ENCODE measurements at regions not wholly inside any gene's neighbourhood (a gene's known extent, or its start where the extent isn't known, plus 50 kb on each side); places are given as distances from the start of the nearest gene placed in this dataset.
"Not testable (repeated sequence)": the region's sequence is repeated elsewhere in the genome, so short reads cannot be mapped to it uniquely, and the experiment has no call there.

DNA sequence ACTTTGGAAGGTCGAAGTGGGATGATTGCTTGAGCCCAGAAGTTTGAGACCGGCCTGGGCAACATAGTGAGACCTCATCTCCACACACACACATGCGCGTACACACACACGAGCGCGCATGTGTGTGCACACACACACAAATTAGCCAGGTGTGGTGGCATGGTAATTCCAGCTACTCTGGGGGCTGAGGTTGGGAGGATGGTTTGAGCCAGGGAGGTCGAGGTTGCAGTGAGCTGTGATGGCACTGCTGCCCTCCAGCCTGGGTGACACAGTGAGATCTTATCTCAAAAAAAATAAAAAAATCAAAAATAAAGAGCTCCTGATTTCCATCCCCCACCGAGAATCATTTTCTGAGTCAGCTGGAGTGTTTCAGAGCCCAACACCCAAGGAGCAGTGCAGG lies 261.5 kb upstream of the PLGLB2 start:
- not testable (repeated sequence) for DNase-seq (ENCODE audit: low spot score)

DNA sequence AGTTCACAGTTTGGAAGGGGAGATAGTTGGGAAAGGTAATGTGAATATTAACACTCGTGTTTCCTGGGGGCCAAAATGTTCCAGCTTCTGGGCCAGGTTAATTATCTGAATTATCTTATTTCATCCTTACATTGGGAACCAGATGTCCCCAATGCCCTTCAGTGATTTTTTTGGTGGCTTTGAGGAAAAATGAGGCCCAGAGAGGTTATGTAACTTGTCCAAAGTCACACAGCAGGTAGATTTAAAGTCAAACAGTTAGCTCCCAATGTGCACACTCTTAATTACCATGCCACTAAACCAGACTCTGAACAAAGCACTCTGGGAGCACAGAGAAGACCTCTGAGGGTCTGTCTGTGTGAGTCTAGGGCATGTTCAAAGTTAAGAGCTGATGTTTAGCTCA lies 259.9 kb upstream of the PLGLB2 start:
- not testable (repeated sequence) for DNase-seq (ENCODE audit: low spot score)

DNA sequence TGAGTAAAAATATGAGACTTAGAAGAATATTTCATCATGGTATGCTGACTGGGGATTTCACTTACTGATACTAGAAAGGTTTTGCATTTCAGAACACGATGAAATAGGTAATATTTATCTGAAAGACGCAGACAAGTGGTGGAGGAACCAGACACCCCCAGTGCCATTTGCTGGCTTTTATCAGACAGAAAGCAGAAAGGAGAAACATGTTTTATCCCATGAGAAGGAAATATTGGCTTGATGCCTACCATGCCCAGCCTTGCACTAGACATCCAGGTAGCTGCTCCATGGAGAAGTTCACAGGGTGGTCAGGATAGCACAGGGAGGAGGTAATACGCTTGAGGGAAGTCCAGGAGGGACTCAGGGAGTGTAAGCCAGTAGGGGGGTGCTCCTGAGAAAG lies 258.9 kb upstream of the PLGLB2 start:
- not testable (repeated sequence) for DNase-seq (ENCODE audit: low spot score)

DNA sequence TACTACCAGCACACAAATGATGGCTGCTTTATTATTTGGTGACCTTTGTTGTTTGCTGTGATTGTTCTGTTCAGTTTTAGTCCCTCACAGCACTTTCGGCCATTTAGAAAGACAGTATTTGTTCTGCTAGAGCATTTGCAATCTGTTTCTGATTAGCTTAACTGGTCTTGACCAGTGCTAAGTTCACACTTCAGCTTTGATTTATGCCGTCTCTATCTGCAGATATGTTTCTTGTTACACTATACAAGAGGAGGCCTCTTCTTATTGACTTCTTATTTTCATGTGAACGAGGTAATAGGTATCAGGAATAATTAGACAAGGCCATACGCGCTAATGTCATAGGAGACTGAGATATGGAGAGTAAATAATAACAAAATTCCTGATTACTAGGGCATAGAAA lies 253.0 kb upstream of the PLGLB2 start:
- DNase-seq (ENCODE audit: low spot score) = not testable (repeated sequence)

DNA sequence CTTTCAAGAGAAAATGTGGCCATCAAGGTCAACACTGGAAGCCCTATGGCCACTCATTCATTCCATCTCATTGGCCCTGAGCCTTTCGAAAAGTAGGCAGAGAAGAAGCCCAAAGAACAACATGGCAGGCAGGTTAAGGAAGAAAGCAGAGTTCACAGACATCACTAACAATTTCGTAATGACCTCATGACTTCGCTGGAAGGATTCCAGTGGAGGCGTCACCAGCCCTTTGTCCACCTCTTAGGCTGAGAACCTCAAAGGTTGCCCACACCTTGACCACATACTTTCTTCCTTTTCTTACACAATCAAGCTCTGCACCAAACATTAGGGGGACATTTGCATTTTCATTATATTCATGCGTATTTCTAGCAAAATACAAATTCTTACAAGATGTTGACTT lies 252.4 kb upstream of the PLGLB2 start:
- DNase-seq (ENCODE audit: low spot score) = not testable (repeated sequence)

DNA sequence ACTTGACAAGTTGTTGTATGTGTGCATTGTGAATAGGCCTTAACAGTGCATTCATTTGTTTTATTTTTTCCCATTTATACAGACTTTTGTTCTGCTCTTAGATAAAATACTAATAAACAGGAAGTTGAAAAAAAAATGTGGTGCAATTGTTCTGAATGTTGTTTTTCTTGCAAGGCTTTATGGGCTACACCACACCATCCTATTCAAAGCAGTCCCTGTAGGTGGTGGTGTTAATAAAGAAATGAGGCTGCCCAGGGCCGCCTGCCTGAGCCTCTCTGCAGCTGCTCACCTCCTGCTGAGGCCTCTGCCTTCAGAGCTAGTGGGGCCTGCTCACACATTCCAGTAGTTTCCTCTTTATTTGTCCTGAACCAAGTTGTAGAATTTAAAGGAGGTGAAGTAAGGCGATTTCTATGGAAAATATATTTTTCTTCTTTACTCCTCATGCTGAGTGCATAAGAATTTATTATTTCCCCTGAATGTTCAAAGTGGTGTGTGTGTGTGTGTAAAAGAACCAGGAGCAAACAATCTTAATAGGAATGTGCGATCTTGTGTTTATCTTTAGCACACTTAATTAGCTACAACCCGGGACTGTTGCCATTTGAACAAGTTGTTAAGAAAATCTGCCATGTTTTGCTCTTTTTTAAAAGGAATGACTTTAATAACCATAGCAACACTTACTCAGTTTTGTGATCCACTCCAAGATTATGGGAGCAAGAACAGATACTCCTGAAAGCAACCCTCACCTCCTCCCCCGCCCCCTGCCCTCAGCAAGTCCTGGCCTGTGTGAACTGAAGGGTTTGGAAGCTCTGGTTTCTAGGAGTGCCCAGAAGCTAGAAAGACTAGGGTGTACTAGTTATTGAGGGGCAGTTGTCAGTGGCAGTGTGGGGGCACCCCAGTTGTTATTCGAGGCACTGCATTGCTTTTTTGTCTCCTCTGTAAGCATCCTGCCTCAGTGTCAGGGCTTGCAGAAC lies 251.6 kb upstream of the PLGLB2 start:
- DNase-seq (ENCODE audit: low spot score) = not testable (repeated sequence)

DNA sequence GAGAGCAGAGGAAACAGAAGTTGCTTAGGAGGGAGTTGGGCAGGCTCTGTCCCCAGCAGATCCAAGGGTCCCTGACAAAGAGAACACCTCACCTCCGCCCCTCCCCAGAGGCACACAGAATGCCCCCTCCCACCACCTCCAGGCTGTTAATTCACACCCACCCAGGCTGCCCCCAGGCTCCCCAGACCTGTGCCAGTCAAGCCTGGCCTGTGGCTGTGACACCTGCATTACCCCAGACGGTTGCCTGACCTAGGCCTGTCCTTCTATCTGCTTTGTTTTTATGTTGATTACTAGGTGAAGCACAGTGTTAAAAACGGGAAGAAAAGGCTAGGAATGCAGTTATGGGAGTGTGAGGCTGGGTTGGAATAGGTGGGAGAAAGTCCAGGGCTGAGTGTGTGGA lies 250.8 kb upstream of the PLGLB2 start:
- not testable (repeated sequence) for DNase-seq (ENCODE audit: low spot score)

DNA sequence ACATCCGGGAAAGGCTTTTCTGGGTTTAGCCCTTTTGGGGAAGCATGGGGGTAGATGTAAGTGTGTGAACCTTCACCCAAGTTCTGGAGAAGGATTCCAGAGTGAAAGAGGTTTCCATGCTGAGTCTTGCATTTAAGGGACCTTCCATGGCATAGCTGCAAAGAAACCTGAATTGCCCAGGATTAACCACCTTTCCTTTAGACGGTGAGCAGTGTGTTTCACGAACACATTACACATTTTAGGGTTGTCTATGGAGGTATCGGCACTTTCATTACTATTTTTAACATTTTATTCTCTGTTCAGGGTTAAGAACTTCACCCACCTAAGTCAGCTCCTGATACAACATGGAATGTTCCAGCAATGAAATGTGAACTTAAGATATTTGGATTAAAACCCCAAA lies 250.2 kb upstream of the PLGLB2 start:
- not testable (repeated sequence) for DNase-seq (ENCODE audit: low spot score)

DNA sequence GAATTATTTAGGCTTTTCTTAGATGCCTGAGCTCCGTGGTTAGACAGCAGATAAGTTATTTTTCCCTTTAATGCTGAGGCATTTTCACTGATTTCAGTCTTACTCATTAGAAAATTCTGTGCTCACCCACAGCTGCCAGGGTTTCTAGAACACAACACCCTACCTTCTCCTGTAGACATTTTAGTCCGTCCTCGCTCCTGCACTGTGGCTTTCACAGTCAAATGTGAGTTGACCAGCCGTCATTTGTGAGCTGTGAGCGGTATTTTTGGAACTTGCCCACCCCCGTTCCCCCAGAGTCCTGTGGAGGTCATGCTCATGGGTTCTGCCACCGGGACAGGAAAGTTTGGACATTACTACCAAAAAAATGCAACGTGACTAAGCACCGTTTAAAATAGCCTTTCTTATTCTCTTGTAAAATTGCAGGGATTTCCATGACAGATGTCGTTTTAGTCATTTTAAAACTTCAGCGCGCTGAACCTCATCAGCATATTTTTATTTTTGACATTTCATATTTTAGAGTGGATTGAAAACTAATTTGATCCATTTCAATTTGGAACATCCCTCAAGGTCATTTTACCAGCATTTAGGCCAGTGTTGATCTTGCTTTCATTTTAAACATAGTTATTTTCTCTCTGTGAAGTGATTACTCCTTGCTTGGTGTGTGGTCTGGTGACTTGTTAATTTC lies 249.6 kb upstream of the PLGLB2 start:
- not testable (repeated sequence) for DNase-seq (ENCODE audit: low spot score)

DNA sequence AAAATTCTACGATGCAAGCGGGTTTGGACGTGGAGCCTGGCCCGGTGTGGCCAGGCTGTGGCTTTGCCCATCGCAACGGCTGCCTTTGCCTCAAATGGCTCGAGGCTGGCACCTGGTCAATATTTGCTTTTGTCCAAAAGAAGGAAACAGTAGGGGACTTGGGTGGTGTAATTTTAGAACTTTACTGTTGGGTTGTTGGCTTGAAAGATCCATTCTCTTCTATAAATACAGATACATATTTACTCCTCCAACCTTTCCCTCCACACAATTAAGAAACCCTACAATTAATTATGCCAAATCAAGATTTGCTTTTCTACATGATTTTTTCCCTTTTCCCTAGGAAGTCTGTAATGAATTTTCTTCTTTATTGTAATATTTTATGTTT lies 249.0 kb upstream of the PLGLB2 start:
- DNase-seq (ENCODE audit: low spot score) = not testable (repeated sequence)

DNA sequence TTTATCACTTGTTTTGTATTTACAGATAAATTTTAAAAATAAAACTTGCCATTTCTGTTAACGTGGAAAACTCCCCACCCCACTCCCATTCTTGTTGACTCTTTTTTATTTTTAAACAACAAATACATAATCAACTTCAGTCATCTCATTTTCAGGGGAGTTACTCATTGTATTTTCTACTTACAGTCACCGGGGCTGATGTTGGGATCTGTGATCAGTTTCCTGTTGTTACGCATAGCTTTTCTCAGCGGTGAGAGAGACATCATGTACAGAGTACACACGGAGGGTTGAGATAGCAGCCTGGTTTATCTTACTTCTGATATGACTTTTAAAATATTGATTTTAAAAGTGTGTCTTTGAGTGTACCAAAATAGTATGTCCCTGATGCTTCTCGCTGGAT lies 248.0 kb upstream of the PLGLB2 start:
- not testable (repeated sequence) for DNase-seq (ENCODE audit: low spot score)

DNA sequence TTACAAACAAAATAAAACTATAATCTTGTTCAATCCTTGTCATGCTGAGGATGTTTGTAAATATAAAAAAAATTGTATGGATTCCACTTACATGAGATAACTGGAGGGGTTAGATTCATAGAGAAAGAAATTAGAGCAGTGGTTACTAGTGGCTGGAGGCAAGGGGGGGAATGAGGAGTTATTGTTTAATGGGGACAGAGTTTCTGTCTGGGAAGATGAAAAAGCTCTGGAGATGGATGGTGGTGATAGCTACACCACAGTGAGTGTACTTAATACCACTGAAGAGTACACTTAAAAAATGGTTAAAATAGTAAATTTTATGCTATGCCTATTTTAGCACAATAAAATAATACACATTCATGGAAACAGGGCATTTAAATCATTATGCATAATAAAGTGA lies 247.5 kb upstream of the PLGLB2 start:
- not testable (repeated sequence) for DNase-seq (ENCODE audit: low spot score)

DNA sequence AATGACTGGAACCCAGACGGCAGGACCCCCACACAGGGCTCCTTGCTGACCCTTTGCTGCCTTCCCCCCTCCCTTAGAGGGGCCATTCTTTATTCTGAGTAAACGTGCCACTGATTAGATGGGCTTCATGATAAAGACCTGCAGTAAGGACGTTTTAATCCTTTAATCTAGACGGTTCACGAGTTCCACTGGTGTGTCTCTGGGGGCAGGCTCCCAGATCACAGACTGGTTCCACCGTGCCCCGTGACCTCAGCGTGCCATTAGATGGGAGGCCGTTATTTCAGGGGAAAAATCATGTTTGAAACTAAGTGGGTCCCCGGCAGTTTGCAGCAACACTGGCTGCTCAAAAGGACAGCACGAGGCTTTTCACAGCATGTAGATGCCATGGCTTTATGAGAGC lies 246.9 kb upstream of the PLGLB2 start:
- DNase-seq (ENCODE audit: low spot score) = not testable (repeated sequence)

DNA sequence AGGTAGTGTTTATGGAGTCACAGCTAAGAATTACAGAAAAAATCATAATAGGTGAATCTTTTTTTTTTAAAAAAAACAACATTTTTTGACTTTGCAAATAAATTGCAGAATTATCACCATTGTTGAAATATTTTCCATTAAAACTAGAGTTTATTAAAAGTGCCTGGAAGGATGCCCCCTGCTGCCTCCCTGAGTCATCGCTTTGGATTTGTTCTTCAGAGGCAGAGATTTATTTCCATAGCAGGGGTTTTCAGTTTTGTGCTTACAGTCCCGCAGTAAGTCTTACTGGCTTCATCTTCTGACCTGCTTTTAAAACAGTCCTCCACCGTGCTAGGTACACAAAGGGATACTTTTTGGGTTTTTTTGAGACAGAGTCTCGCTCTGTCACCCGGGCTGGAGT lies 244.9 kb upstream of the PLGLB2 start:
- not testable (repeated sequence) for DNase-seq (ENCODE audit: low spot score)

DNA sequence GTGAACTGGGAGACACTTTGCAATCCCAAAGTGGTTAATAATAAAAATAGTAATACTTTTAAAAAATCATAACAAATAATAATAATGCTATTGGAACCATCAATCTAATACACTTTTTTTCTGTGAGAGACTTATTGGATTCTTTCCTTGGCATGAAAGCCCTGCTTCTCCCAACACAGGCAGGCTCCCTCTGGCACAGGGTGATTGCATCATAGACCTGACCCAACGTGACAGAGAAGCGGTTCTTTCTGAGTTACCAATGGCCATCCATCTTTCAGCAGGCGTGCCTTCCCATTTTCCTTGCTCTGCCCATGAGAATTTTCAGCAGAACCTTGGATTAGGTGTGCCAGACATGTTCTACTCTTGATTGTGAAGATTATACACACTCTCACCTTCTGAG lies 242.6 kb upstream of the PLGLB2 start:
- DNase-seq (ENCODE audit: low spot score) = not testable (repeated sequence)

DNA sequence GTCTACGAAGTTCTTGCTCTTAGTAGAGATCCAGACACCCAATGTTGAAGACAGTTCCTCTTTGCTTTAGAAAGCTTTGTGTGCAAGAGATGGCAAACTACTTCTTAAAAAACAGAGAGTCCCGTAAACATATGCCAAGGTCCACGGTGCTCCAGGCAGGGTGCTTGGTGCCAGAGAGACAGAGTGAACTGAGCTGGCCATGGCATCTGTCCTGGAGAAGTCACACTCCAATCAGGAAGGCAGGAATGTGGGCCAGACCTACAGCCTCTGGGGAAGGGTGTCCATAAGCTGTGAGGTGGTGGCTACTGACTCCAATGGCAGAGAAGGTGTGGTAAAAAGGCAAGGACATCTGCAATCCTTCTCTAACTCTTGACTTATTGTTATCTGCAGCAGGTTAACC lies 242.0 kb upstream of the PLGLB2 start:
- DNase-seq (ENCODE audit: low spot score) = not testable (repeated sequence)

DNA sequence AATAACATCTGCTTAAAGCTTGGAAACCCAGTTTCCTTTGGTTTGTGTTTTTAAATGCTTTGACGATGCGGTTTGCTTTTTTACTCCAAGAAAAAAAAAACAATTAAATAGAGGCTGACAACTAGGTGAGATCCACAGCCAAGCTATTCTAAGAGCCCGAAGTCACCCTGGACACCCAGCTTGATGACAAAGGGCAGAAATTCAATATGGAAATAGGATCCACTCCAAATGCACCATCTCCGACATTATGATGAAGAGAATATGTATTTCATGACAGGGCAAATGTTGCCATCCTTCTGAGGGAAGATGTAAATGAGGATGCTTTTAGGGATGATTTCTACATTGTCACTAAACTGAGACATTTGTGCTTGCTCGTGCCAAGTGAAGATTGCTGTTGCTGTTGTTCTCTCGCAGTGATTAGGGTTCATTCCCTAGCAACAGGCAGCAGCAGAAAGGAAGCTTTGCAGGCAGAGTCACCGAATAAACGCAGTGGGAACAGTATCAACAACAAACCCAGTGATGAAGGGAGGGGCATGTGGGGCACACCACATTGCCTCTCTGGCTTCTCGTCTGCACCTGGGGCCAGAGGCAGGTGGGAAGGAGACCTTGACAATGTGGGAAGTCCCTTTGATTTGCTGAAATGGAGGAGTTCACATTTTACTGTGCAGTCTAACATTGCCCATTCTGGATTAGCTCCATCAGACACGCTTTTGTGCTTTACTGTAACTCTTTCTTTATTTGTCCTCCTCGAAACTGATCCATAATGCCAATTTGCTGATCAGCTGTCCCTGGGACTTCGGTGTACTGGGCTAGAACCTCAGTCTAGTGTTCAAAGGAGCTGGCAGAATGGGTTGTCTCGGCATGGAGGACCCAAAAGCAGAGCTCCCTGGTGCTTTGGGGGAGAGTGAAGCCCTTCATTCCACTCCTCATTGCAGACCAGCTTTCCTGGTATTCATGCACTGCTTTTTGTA lies 240.2 kb upstream of the PLGLB2 start:
- not testable (repeated sequence) for DNase-seq (ENCODE audit: low spot score)

DNA sequence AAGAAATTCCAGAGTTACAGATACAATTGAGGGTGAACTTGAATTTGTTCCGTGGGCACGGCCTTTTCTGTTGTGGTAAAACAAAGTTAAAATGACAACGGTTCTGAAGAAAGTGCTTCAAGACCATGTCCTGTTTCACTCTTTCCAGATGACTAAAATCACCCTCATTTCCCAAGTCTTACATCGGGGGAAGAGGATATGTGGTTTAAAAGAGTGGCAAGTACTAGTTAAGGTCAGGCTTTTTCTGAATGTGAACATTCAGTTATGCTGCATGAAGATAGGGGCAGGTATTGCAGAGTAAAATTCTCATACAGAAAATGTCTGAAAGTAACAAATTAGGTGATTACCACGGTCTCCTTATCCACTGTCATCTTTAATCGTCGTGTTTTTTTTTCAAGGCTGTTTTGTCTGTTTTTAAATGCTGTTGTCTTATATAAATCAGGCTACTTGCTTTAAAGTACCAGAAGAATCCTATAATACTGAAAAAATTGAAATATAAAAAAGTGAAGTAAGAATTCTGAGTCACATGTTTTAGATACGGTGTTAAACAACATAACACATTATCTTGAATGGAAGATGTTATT lies 236.6 kb upstream of the PLGLB2 start:
- DNase-seq (ENCODE audit: low spot score) = not testable (repeated sequence)

DNA sequence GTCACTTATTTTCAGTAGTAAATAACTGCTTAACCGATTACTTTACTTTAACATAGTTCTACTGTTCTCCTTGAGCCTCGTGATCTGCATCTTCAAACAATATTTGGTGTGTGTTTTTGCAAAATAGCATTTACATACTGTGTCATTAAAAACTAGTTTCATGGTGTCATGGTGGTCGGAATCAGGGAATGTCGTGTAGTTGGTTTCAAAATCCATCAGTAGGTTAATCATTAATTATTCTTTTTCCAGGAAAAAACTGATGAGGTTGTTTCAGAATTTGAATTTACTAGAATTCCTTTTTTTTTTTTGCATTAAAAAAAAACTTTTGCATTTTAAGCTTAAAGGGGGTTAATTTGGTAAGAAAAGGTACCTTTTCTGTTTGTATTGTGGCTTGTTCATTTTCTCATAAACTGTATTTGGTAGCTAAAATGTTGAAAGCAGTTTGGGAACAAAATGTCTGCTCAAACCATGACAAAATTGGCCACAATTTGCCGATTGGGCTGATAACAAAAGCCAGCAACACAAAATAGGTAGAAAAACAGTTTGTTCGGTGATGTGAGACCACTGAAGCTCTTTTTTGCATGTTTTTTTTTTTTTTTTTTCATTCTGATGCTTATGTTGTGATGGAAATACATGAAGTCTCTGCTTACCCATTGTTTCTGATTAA lies 234.9 kb upstream of the PLGLB2 start:
- not testable (repeated sequence) for DNase-seq (ENCODE audit: low spot score)

DNA sequence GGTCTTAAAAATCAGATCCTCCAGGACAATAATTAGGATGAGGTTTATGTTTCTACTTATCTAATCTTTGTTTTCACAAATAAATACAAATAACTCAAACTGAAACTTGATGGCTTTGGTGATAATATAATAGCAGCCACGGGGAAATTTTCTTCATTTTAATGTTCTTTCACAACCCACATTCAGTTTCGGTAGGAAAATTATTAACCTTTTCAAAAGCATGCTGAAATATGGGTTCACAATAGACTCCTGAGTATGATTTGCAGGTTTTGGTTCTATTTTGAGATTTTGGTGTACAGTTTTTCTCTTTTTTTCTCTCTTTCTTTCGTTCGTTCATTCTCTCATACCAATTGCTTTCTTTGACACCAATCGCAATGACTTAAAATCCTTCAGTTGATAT lies 233.9 kb upstream of the PLGLB2 start:
- not testable (repeated sequence) for DNase-seq (ENCODE audit: low spot score)

DNA sequence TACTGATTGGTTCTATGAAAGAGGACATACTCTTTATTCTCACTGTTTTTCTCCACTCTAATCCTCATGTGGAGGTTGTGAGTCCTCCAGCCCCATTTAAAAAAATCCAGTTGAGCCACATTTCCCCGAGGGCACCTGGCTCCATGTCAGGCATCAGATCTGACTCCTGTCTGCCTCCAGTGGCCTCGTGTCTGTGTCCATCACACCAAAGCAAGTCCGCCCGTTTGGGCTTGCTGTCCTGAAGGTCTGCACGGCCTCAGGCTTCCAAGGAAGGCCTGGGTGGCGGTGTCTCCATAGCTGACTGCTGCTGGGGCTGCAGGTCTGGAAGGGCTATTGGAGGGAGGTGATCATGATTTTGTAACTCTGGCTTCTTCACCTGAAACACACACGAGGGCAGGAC lies 233.4 kb upstream of the PLGLB2 start:
- DNase-seq (ENCODE audit: low spot score) = not testable (repeated sequence)

Data from iPS-NIHi11 (cell line).